ENCODE measurements at regions not wholly inside any gene's neighbourhood (a gene's known extent, or its start where the extent isn't known, plus 50 kb on each side); places are given as distances from the start of the nearest gene placed in this dataset.

DNA sequence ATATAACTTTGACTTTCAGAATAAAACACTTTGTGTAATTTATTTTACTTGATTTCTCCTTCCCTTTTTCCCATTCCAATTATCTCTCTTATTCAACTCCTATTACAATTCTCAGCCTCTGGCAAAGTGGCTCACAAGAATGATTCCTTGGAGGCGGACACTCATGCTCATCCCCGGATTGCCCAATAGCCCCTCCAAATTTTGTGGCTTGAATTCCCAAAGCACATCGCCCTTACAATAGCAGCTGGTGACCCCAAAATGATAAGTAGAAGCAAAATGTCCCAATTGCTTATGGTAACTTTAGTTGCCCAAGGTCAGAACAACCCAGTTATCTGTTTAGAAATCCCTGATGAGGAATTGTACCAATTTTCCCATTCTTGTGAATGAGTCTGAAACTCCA lies 1523.5 kb upstream of the PRR20A start:
- WGBS (ENCODE audit: low lambda C conversion rate, missing lambda C conversion rate): 92% methylated on average over 3 of the region's 3 CpGs
- Histone ChIP-seq H3K4me1 (ENCODE audit: insufficient read depth) (no peaks in the 10 kb centered on the region), H4K20me1 (ENCODE audit: insufficient read depth, poor library complexity, severe bottlenecking) (no peaks in the 10 kb centered on the region)

DNA sequence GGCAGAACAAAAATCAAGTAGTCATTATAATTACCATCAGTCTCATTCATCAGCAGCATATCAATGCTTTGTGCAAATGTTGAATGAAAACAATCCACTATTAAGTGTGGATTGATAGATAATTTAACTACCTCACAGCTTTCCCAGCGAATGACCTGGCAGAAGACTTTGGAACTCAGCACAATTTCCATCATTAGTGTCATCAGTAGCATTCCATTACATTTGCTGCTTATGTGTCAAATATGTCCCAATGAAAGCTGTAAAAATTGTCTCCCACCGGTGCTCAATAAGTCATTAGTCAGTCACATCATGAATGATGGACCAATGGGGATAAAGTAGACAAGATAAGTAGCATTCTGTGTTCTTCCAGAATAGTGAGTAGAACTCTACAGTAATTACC lies 1513.5 kb upstream of the PRR20A start:
- DNase-seq (ENCODE audit: low spot score): no peak
- no peaks in the 10 kb centered on the region for H3K36me3 ChIP-seq (replicated peaks; ENCODE audit: insufficient read depth, low read depth)
- WGBS (ENCODE audit: low lambda C conversion rate, missing lambda C conversion rate): 83% methylated on average over 2 of the region's 2 CpGs

More for the DNA sequence above, 1523.5 kb upstream of the PRR20A start:
- H3K9me3 ChIP-seq (ENCODE audit: low read depth): no peaks in the 10 kb centered on the region
- no peak overlapping the region for H3K27ac ChIP-seq
- no peak overlapping the region for H3K4me3 ChIP-seq
- H3K36me3 ChIP-seq (replicated peaks; ENCODE audit: insufficient read depth, low read depth): no peaks in the 10 kb centered on the region
- H3K9me2 ChIP-seq (replicated peaks; ENCODE audit: insufficient read depth): no peaks in the 10 kb centered on the region
- H3K79me2 ChIP-seq: no peaks in the 10 kb centered on the region
- H3K4me2 ChIP-seq: no peak overlapping the region
- no peak overlapping the region for H2AFZ ChIP-seq
- H3K27me3 ChIP-seq: no peaks in the 10 kb centered on the region
- TF ChIP-seq, protein P1, sequence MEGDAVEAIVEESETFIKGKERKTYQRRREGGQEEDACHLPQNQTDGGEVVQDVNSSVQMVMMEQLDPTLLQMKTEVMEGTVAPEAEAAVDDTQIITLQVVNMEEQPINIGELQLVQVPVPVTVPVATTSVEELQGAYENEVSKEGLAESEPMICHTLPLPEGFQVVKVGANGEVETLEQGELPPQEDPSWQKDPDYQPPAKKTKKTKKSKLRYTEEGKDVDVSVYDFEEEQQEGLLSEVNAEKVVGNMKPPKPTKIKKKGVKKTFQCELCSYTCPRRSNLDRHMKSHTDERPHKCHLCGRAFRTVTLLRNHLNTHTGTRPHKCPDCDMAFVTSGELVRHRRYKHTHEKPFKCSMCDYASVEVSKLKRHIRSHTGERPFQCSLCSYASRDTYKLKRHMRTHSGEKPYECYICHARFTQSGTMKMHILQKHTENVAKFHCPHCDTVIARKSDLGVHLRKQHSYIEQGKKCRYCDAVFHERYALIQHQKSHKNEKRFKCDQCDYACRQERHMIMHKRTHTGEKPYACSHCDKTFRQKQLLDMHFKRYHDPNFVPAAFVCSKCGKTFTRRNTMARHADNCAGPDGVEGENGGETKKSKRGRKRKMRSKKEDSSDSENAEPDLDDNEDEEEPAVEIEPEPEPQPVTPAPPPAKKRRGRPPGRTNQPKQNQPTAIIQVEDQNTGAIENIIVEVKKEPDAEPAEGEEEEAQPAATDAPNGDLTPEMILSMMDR (IDR thresholded peaks at IDR 0.05; ENCODE audit: poor library complexity): no peak
- TF ChIP-seq EZH2 (IDR thresholded peaks at IDR 0.05; ENCODE audit: borderline replicate concordance): no peak
- TF ChIP-seq EZH2phosphoT487 (IDR thresholded peaks at IDR 0.05; ENCODE audit: low read depth, severe bottlenecking, unreplicated experiment): no peak
- DNase-seq (ENCODE audit: low spot score): no peak

DNA sequence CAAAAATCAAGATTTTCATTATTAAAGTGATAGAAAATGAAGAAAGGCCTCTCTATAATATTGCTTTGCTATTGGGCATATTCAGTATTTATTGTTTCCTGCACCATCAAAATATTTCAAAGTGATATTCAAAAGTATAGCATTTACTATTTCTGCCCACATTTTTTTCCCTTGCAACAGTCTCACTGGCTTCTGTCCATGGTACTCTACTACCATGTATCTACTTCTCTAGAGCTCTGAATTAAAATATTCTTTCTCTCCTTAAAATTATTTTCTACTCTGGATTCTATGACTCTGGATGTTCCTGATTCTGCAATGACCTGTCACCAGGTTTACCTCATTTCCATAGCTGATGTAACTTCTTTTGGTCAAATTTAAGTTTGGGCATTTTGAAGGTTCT lies 1508.3 kb upstream of the PRR20A start:
- DNase-seq (ENCODE audit: low spot score): no peak
- TF ChIP-seq, protein P1 (IDR thresholded peaks at IDR 0.05; ENCODE audit: poor library complexity): no peak
- TF ChIP-seq EZH2 (IDR thresholded peaks at IDR 0.05; ENCODE audit: borderline replicate concordance): no peak
- TF ChIP-seq EZH2phosphoT487 (IDR thresholded peaks at IDR 0.05; ENCODE audit: low read depth, severe bottlenecking, unreplicated experiment): no peak
- Histone ChIP-seq H3K36me3 (replicated peaks; ENCODE audit: insufficient read depth, low read depth) (no peaks in the 10 kb centered on the region), H3K27me3 (no peaks in the 10 kb centered on the region), H3K9me2 (replicated peaks; ENCODE audit: insufficient read depth) (no peaks in the 10 kb centered on the region), H3K79me2 (no peaks in the 10 kb centered on the region), H3K4me3 (no peak overlapping the region), H4K20me1 (ENCODE audit: insufficient read depth, poor library complexity, severe bottlenecking) (no peaks in the 10 kb centered on the region), H3K9me3 (ENCODE audit: low read depth) (no peaks in the 10 kb centered on the region), H3K4me1 (ENCODE audit: insufficient read depth) (no peaks in the 10 kb centered on the region), H3K27ac (no peak overlapping the region), H2AFZ (no peak overlapping the region), H3K4me2 (no peak overlapping the region)

More for the DNA sequence above, 1513.5 kb upstream of the PRR20A start:
- TF ChIP-seq EZH2phosphoT487 (IDR thresholded peaks at IDR 0.05; ENCODE audit: low read depth, severe bottlenecking, unreplicated experiment) (no peak), EZH2 (IDR thresholded peaks at IDR 0.05; ENCODE audit: borderline replicate concordance) (no peak)
- TF ChIP-seq, protein P1 (IDR thresholded peaks at IDR 0.05; ENCODE audit: poor library complexity): no peak
- Histone ChIP-seq H3K27ac (no peak overlapping the region), H3K4me1 (ENCODE audit: insufficient read depth) (no peaks in the 10 kb centered on the region), H3K4me2 (no peak overlapping the region), H3K27me3 (no peaks in the 10 kb centered on the region), H3K9me3 (ENCODE audit: low read depth) (no peaks in the 10 kb centered on the region), H3K79me2 (no peaks in the 10 kb centered on the region), H2AFZ (no peak overlapping the region), H3K4me3 (no peak overlapping the region), H3K9me2 (replicated peaks; ENCODE audit: insufficient read depth) (no peaks in the 10 kb centered on the region), H4K20me1 (ENCODE audit: insufficient read depth, poor library complexity, severe bottlenecking) (no peaks in the 10 kb centered on the region)

DNA sequence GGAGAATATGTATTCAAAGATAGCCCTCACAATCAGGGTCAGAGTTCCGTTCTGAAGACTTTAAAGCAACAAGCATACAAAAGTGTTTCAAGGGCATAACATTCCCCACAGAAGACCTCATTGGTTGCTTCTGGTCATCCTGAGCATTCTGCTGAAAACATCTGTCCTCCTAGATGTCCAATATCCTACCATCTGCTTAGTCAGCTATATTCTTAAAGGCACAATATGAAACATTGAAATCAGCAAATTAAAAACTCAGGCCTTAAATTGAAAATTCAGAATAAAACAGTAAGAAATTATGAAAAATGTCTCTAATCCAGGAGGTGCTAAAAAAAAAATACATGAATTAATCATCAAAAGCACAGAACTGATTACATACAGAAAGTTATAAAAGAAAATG lies 1491.2 kb upstream of the PRR20A start:
- H3K9me2 ChIP-seq (replicated peaks; ENCODE audit: insufficient read depth): no peaks in the 10 kb centered on the region
- H3K27ac ChIP-seq: no peak overlapping the region
- H3K79me2 ChIP-seq: no peaks in the 10 kb centered on the region
- no peaks in the 10 kb centered on the region for H3K4me1 ChIP-seq (ENCODE audit: insufficient read depth)
- H4K20me1 ChIP-seq (ENCODE audit: insufficient read depth, poor library complexity, severe bottlenecking): no peaks in the 10 kb centered on the region
- H2AFZ ChIP-seq: no peak overlapping the region
- H3K9me3 ChIP-seq (ENCODE audit: low read depth): no peaks in the 10 kb centered on the region
- H3K27me3 ChIP-seq: no peaks in the 10 kb centered on the region
- 86% methylated on average over 1 of the region's 1 CpG for WGBS (ENCODE audit: low lambda C conversion rate, missing lambda C conversion rate)
- no peak overlapping the region for H3K4me3 ChIP-seq
- DNase-seq (ENCODE audit: low spot score): no peak
- H3K4me2 ChIP-seq: no peak overlapping the region
- TF ChIP-seq, protein P1 (IDR thresholded peaks at IDR 0.05; ENCODE audit: poor library complexity): no peak
- no peak for TF ChIP-seq EZH2phosphoT487 (IDR thresholded peaks at IDR 0.05; ENCODE audit: low read depth, severe bottlenecking, unreplicated experiment)
- TF ChIP-seq EZH2 (IDR thresholded peaks at IDR 0.05; ENCODE audit: borderline replicate concordance): no peak
- H3K36me3 ChIP-seq (replicated peaks; ENCODE audit: insufficient read depth, low read depth): no peaks in the 10 kb centered on the region

All from hepatocyte (in vitro differentiated cells).